GM23338 (cell line): ENCODE measurements at regions not wholly inside any gene's neighbourhood (a gene's known extent, or its start where the extent isn't known, plus 50 kb on each side); places are given as distances from the start of the nearest gene placed in this dataset.

Experiments used
- ATAC-seq: fragments of 200-7000 bp; cut with Tn5 transposase; 3 replicates; pipeline ENCODE4 v1.9.1; 2020
- DNase-seq: peaks from one replicate; pipeline ENCODE4 v3.0.0-alpha.2; 2015; ENCODE audit warnings: low spot score
- H2AFZ ChIP-seq: fragments of 200-600 bp; sonication (generic); 2 replicates; pipeline ENCODE4 v1.8.0; 2016; ENCODE audit warnings: antibody characterized with exemption, mild to moderate bottlenecking, moderate library complexity
- H3F3A ChIP-seq: fragments of 200-600 bp; sonication (generic); replicated peaks from 2 replicates; pipeline ENCODE4 v1.8.0; 2017; ENCODE audit warnings: antibody characterized with exemption, mixed run types, low read depth
- H3K27ac ChIP-seq: fragments of 200-600 bp; sonication (generic); 2 replicates; pipeline ENCODE4 v1.6.1; 2016; ENCODE audit warnings: low read depth
- H3K27me3 ChIP-seq: fragments of 200-600 bp; sonication (generic); 2 replicates; pipeline ENCODE4 v1.8.0; 2016; ENCODE audit warnings: mild to moderate bottlenecking, mixed run types, moderate library complexity; ENCODE audit not compliant: insufficient read depth
- H3K36me3 ChIP-seq: fragments of 200-600 bp; sonication (generic); 2 replicates; pipeline ENCODE4 v1.8.0; 2016; ENCODE audit warnings: mild to moderate bottlenecking; ENCODE audit not compliant: insufficient read depth
- H3K4me1 ChIP-seq: fragments of 200-600 bp; sonication (generic); 2 replicates; pipeline ENCODE4 v1.8.0; 2016; ENCODE audit warnings: mild to moderate bottlenecking, moderate library complexity; ENCODE audit not compliant: insufficient read depth
- H3K4me2 ChIP-seq: fragments of 200-600 bp; sonication (generic); 2 replicates; pipeline ENCODE4 v1.7.1; 2017; ENCODE audit warnings: mixed run types
- H3K4me3 ChIP-seq: fragments of 200-600 bp; sonication (generic); 2 replicates; pipeline ENCODE4 v1.6.1; 2016; ENCODE audit warnings: mixed run types
- H3K79me2 ChIP-seq: fragments of 200-600 bp; sonication (generic); replicated peaks from 2 replicates; pipeline ENCODE4 v1.8.0; 2017; ENCODE audit warnings: mild to moderate bottlenecking; ENCODE audit not compliant: insufficient read depth
- H3K9me2 ChIP-seq: fragments of 200-600 bp; sonication (generic); 2 replicates; pipeline ENCODE4 v1.8.0; 2017; ENCODE audit not compliant: insufficient read depth
- H4K20me1 ChIP-seq: fragments of 200-600 bp; sonication (generic); replicated peaks from 2 replicates; pipeline ENCODE4 v1.8.0; 2017; ENCODE audit warnings: mild to moderate bottlenecking; ENCODE audit not compliant: insufficient read depth
- H3K27ac Mint-ChIP-seq: 2 replicates; pipeline ENCODE4 v1.8.0; 2020; ENCODE audit warnings: inconsistent platforms, mild to moderate bottlenecking, moderate library complexity, mixed read lengths
- H3K27me3 Mint-ChIP-seq: 3 replicates; pipeline ENCODE4 v1.8.0; 2022; ENCODE audit warnings: low read depth, mild to moderate bottlenecking, moderate library complexity, mixed read lengths, inconsistent platforms; ENCODE audit not compliant: insufficient read depth, poor library complexity
- H3K36me3 Mint-ChIP-seq: 3 replicates; pipeline ENCODE4 v1.8.0; 2021; ENCODE audit warnings: low read depth, mild to moderate bottlenecking, inconsistent platforms, moderate library complexity, mixed read lengths
- H3K4me1 Mint-ChIP-seq: 3 replicates; pipeline ENCODE4 v1.8.0; 2020; ENCODE audit warnings: mild to moderate bottlenecking, inconsistent platforms, mixed read lengths
- H3K4me3 Mint-ChIP-seq: 3 replicates; pipeline ENCODE4 v1.8.0; 2021; ENCODE audit warnings: moderate library complexity, mild to moderate bottlenecking, inconsistent platforms, mixed read lengths
- H3K9me3 Mint-ChIP-seq: 3 replicates; pipeline ENCODE4 v1.8.0; 2020; ENCODE audit warnings: moderate library complexity, mild to moderate bottlenecking, inconsistent platforms, mixed read lengths
- CREB1 ChIP-seq: fragments of 250-450 bp; sonication (Bioruptor Pico); IDR thresholded peaks from 2 replicates; pipeline ENCODE4 v1.5.0; 2020; ENCODE audit warnings: low read depth, mild to moderate bottlenecking, moderate library complexity
- ETS1 ChIP-seq: IDR thresholded peaks from 2 replicates; pipeline ENCODE4 v1.6.1; 2016; ENCODE audit warnings: antibody characterized with exemption
- EZH2 ChIP-seq: fragments of 200-600 bp; sonication (generic); IDR thresholded peaks from one replicate; pipeline ENCODE4 v1.8.0; 2017; ENCODE audit warnings: antibody characterized with exemption, mild to moderate bottlenecking, low read depth; ENCODE audit not compliant: unreplicated experiment
- JUNB ChIP-seq: IDR thresholded peaks from one replicate; pipeline ENCODE4 v1.6.1; 2016; ENCODE audit warnings: antibody characterized with exemption; ENCODE audit not compliant: unreplicated experiment
- POLR2AphosphoS5 ChIP-seq: IDR thresholded peaks from 2 replicates; pipeline ENCODE4 v1.6.1; 2016; ENCODE audit warnings: antibody characterized with exemption, low read depth
- REST ChIP-seq: IDR thresholded peaks from one replicate; pipeline ENCODE4 v1.6.1; 2018; ENCODE audit warnings: antibody characterized with exemption; ENCODE audit not compliant: unreplicated experiment
- ZNF331 ChIP-seq: fragments of 250-450 bp; sonication (Bioruptor Pico); IDR thresholded peaks from 2 replicates; pipeline ENCODE4 v1.5.0; 2020; ENCODE audit warnings: low read depth, mild to moderate bottlenecking, moderate library complexity
- TF ChIP-seq, protein P1 (sequence below): fragments of 250-450 bp; sonication (Bioruptor Pico); IDR thresholded peaks from 2 replicates; pipeline ENCODE4 v1.5.0; 2020; ENCODE audit warnings: mild to moderate bottlenecking, moderate library complexity

DNA sequence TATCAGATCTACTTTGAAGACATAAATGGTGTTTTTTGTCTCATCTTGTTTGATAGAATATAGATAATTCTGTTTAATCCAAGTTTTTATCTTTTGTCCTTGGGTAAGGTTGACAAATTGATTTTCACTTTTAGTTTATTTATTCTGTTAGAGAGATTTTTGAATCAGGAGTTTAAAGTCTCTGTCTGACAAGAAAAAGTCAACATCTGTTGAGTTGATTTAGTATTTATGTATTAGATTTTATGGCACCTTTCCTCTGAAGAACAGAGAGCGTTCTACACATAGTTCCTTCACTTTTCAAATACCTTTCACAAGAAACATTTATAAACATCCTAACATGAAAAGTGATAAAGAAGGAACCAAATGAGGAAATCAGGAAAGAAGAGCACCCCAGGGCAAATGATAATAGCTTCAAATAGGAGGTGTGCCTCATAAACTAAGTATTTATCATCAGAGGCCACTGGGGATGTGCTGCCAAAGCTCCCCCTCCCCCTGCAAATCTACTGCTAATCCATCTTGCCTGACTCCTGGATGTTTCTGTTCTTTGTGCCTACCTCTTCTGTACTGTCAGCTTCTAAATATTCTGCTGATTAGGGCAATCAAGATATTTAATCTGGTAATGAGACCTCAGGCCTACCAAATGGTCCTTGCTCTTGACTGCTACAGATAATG, 457.7 kb upstream of the CHD1 start (continued):
- no peak for TF ChIP-seq ETS1
- TF ChIP-seq POLR2AphosphoS5, result no peak
- TF ChIP-seq JUNB, result no peak
- TF ChIP-seq CREB1 (CRISPR knock-in tag), result no peak
- no peak for TF ChIP-seq EZH2

DNA sequence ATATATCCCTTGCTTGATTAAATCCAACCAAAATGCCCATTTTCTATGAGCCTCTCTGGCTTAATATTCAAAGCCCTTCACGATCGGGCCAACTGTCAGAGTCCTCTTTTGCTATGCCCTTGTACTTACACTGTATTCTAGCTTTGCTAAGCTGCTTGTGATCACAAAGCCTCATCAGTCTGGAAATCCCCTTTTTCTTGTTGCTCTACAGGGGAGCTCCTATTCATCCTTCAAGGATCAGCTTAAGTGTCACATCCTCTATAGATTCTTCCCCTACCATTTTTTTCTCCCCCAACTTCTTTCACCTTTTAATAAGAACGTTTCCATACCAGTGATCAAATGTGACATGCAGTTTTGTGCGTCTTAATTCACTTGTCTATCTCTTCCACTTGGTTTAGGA, 450.4 kb upstream of the CHD1 start:
- H3K4me3 ChIP-seq, result no peak overlapping the region
- Mint-ChIP-seq H3K27ac (no peak overlapping the region), H3K4me1 (no peaks in the 10 kb centered on the region; the same call in 2 of the 3 replicates), H3K4me3 (no peak overlapping the region), H3K36me3 (peaks cover 15% of the 10 kb centered on the region; the same call in 2 of the 3 replicates), H3K9me3 (peaks cover 23% of the 10 kb centered on the region), H3K27me3 (no peaks in the 10 kb centered on the region)
- no peaks in the 10 kb centered on the region for H3K79me2 ChIP-seq
- no peaks in the 10 kb centered on the region for H4K20me1 ChIP-seq
- H3K9me2 ChIP-seq, result no peaks in the 10 kb centered on the region
- no peaks in the 10 kb centered on the region for H3K27me3 ChIP-seq
- TF ChIP-seq, protein P1, sequence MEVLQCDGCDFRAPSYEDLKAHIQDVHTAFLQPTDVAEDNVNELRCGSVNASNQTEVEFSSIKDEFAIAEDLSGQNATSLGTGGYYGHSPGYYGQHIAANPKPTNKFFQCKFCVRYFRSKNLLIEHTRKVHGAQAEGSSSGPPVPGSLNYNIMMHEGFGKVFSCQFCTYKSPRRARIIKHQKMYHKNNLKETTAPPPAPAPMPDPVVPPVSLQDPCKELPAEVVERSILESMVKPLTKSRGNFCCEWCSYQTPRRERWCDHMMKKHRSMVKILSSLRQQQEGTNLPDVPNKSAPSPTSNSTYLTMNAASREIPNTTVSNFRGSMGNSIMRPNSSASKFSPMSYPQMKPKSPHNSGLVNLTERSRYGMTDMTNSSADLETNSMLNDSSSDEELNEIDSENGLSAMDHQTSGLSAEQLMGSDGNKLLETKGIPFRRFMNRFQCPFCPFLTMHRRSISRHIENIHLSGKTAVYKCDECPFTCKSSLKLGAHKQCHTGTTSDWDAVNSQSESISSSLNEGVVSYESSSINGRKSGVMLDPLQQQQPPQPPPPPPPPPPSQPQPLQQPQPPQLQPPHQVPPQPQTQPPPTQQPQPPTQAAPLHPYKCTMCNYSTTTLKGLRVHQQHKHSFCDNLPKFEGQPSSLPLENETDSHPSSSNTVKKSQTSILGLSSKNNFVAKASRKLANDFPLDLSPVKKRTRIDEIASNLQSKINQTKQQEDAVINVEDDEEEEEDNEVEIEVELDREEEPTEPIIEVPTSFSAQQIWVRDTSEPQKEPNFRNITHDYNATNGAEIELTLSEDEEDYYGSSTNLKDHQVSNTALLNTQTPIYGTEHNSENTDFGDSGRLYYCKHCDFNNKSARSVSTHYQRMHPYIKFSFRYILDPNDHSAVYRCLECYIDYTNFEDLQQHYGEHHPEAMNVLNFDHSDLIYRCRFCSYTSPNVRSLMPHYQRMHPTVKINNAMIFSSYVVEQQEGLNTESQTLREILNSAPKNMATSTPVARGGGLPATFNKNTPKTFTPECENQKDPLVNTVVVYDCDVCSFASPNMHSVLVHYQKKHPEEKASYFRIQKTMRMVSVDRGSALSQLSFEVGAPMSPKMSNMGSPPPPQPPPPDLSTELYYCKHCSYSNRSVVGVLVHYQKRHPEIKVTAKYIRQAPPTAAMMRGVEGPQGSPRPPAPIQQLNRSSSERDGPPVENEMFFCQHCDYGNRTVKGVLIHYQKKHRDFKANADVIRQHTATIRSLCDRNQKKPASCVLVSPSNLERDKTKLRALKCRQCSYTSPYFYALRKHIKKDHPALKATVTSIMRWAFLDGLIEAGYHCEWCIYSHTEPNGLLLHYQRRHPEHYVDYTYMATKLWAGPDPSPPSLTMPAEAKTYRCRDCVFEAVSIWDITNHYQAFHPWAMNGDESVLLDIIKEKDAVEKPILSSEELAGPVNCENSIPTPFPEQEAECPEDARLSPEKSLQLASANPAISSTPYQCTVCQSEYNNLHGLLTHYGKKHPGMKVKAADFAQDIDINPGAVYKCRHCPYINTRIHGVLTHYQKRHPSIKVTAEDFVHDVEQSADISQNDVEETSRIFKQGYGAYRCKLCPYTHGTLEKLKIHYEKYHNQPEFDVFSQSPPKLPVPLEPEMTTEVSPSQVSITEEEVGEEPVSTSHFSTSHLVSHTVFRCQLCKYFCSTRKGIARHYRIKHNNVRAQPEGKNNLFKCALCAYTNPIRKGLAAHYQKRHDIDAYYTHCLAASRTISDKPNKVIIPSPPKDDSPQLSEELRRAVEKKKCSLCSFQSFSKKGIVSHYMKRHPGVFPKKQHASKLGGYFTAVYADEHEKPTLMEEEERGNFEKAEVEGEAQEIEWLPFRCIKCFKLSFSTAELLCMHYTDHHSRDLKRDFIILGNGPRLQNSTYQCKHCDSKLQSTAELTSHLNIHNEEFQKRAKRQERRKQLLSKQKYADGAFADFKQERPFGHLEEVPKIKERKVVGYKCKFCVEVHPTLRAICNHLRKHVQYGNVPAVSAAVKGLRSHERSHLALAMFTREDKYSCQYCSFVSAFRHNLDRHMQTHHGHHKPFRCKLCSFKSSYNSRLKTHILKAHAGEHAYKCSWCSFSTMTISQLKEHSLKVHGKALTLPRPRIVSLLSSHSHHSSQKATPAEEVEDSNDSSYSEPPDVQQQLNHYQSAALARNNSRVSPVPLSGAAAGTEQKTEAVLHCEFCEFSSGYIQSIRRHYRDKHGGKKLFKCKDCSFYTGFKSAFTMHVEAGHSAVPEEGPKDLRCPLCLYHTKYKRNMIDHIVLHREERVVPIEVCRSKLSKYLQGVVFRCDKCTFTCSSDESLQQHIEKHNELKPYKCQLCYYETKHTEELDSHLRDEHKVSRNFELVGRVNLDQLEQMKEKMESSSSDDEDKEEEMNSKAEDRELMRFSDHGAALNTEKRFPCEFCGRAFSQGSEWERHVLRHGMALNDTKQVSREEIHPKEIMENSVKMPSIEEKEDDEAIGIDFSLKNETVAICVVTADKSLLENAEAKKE (CRISPR knock-in tag), result no peak
- TF ChIP-seq ZNF331 (CRISPR knock-in tag), result no peak
- TF ChIP-seq REST, result no peak
- TF ChIP-seq EZH2, result no peak
- no peak overlapping the region for H3K27ac ChIP-seq
- ATAC-seq (peak; percentile 97), DNase-seq (peak; percentile 58)
- no peaks in the 10 kb centered on the region; the same call in 1 of the 2 replicates for H3K36me3 ChIP-seq
- no peak overlapping the region for H3K4me2 ChIP-seq
- H3K4me1 ChIP-seq, result 0 out of 2 replicates have a peak, but pooled peaks cover 3% of the 10 kb centered on the region
- no peak overlapping the region for H2AFZ ChIP-seq
- H3F3A ChIP-seq, result no peaks in the 10 kb centered on the region
